Ovary (tissue), 3 donors: ENCODE measurements at regions not wholly inside any gene's neighbourhood (a gene's known extent, or its start where the extent isn't known, plus 50 kb on each side); places are given as distances from the start of the nearest gene placed in this dataset.

ENCODE experiments used
- EP300 ChIP-seq: sonication (generic); formaldehyde crosslinking; IDR thresholded peaks from one replicate; pipeline ENCODE4 v1.6.1; 2017; ENCODE audit warnings: antibody characterized with exemption
- POLR2A ChIP-seq: fragments of 450-650 bp; IDR thresholded peaks from one replicate; pipeline ENCODE4 v1.6.1; 2017; ENCODE audit warnings: antibody characterized with exemption, mild to moderate bottlenecking, moderate library complexity
- TF ChIP-seq, protein P1 (sequence below), 3 donors: fragments of 450-650 bp in 2 of 3; fragments of 200-600 bp in 1 of 3; IDR thresholded peaks; one replicate each; pipeline versions ENCODE4 v1.5.1 to v1.8.0; 2016 to 2022; ENCODE audit warnings: antibody characterized with exemption in 3 of 3, mild to moderate bottlenecking in 1 of 3
- donor health status: DM: no; HTN: no; CAD: no.

DNA sequence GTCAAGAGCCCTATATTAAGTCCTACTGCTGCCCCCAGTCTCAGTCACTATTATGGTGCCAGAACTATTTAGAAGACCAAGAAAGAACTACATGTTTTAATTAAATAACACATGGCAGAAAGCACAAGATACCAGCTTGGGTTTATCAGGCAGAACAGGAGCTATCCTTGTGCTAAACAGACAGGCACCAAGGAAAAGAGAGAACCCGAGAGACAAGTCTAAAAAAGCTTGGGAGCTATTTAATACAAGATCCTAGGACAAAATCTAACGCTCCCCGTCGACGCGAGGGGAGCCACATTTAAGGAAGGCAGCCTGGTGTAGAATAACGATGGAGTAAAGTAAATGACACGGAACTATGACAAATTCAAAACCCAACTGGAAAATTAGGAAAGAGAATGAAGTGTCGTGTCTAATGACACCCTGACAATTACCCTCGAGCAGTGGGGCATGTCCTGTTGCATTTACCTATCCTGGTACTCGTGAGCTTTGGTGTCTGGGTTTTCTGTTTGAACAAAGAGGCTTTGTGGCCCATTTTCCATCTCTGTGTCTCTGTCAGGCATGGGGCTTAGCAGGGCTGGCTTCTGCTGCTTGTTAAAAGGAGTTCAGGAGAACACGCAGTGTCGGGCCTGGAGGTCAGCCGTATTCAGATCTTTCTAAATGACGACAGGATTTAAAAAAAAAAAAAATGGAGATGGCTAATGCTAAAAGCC, 140.6 kb downstream of the ETNK1 start:
- no peak for TF ChIP-seq POLR2A
- TF ChIP-seq, protein P1, sequence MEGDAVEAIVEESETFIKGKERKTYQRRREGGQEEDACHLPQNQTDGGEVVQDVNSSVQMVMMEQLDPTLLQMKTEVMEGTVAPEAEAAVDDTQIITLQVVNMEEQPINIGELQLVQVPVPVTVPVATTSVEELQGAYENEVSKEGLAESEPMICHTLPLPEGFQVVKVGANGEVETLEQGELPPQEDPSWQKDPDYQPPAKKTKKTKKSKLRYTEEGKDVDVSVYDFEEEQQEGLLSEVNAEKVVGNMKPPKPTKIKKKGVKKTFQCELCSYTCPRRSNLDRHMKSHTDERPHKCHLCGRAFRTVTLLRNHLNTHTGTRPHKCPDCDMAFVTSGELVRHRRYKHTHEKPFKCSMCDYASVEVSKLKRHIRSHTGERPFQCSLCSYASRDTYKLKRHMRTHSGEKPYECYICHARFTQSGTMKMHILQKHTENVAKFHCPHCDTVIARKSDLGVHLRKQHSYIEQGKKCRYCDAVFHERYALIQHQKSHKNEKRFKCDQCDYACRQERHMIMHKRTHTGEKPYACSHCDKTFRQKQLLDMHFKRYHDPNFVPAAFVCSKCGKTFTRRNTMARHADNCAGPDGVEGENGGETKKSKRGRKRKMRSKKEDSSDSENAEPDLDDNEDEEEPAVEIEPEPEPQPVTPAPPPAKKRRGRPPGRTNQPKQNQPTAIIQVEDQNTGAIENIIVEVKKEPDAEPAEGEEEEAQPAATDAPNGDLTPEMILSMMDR (IDR thresholded peaks at IDR 0.05): no peak
- no peak for TF ChIP-seq EP300
